Caco-2 (cell line): ENCODE measurements at regions not wholly inside any gene's neighbourhood (a gene's known extent, or its start where the extent isn't known, plus 50 kb on each side); places are given as distances from the start of the nearest gene placed in this dataset.

ENCODE experiments used
- BruUV-seq: library from RNA; stranded (reverse); fragments of 400-500 nt; replicated peaks from 2 replicates; lab custom pipeline; 2021; lab: Mats Ljungman, UMichigan
- CTCF ChIA-PET: fragments of 300-600 bp; sonication (Branson Sonifier 250); formaldehyde crosslinking; loops from one replicate; lab custom pipeline; 2022; ENCODE audit warnings: antibody characterized with exemption; lab: Charles Lee
- POLR2A ChIA-PET: fragments of 300-600 bp; sonication (Branson Sonifier 250); formaldehyde crosslinking; loops from one replicate; lab custom pipeline; 2022; ENCODE audit warnings: antibody characterized with exemption; lab: Charles Lee
- DNase-seq, 2 experiments: peaks; one replicate each; pipeline versions ENCODE4 v3.0.0 to v3.0.0-alpha.2; 2020 to 2022
- H3K27me3 ChIP-seq: replicated peaks from 2 replicates; pipeline ENCODE4 v1.6.0; 2011; ENCODE audit warnings: low read length; ENCODE audit not compliant: control insufficient read depth, insufficient read depth
- H3K36me3 ChIP-seq: 2 replicates; pipeline ENCODE4 v1.5.1; 2011; ENCODE audit warnings: low read length; ENCODE audit not compliant: control insufficient read depth, insufficient read depth
- H3K4me1 ChIP-seq: fragments of 250-450 bp; sonication (Bioruptor Pico); 2 replicates; pipeline ENCODE4 v1.5.1; 2020; ENCODE audit warnings: mild to moderate bottlenecking
- H3K4me3 ChIP-seq: 2 replicates; pipeline ENCODE4 v1.5.1; 2011; ENCODE audit warnings: low read depth, mild to moderate bottlenecking, control low read depth, low read length
- H3K9me3 ChIP-seq: fragments of 250-450 bp; sonication (Bioruptor Pico); 2 replicates; pipeline ENCODE4 v1.5.1; 2020; ENCODE audit warnings: mild to moderate bottlenecking, moderate library complexity
- H3K27ac Mint-ChIP-seq: one replicate; pipeline ENCODE4 v1.8.0; 2022; ENCODE audit warnings: mixed read lengths; ENCODE audit not compliant: unreplicated experiment
- H3K27me3 Mint-ChIP-seq: one replicate; pipeline ENCODE4 v1.8.0; 2022; ENCODE audit warnings: mixed read lengths; ENCODE audit not compliant: insufficient read depth, unreplicated experiment
- H3K36me3 Mint-ChIP-seq: one replicate; pipeline ENCODE4 v1.8.0; 2022; ENCODE audit warnings: mild to moderate bottlenecking, mixed read lengths; ENCODE audit not compliant: insufficient read depth, unreplicated experiment
- H3K4me1 Mint-ChIP-seq: one replicate; pipeline ENCODE4 v1.8.0; 2022; ENCODE audit warnings: low read depth, mixed read lengths; ENCODE audit not compliant: unreplicated experiment
- H3K4me3 Mint-ChIP-seq: one replicate; pipeline ENCODE4 v1.8.0; 2022; ENCODE audit warnings: mild to moderate bottlenecking, moderate library complexity, mixed read lengths; ENCODE audit not compliant: unreplicated experiment
- H3K9me3 Mint-ChIP-seq: one replicate; pipeline ENCODE4 v1.8.0; 2022; ENCODE audit warnings: mixed read lengths; ENCODE audit not compliant: unreplicated experiment
- CTCF ChIP-seq, 2 experiments: fragments of 200-600 bp in 1 of 2; IDR thresholded peaks; 1 replicate in 1 of 2; 2 replicates in 1 of 2; pipeline versions ENCODE4 v1.5.1 to v1.8.0; 2011 to 2022; ENCODE audit warnings: antibody characterized with exemption in 1 of 2, control low read depth in 1 of 2, inconsistent platforms in 1 of 2, low read depth in 1 of 2, low read length in 1 of 2, mild to moderate bottlenecking in 1 of 2, moderate library complexity in 1 of 2; ENCODE audit not compliant: insufficient read depth in 1 of 2, severe bottlenecking in 1 of 2, unreplicated experiment in 1 of 2
- intact Hi-C: fragments of 100-400 bp; cut with micrococcal nuclease; formaldehyde crosslinking; loops from one replicate; pipeline ENCODE4 v1.10.0; 2022; ENCODE audit not compliant: unreplicated experiment

GRCh38 chr21:35849144-35849543 lies 211.2 kb downstream of the SETD4 start:
- no peak for TF ChIP-seq CTCF (IDR thresholded peaks at IDR 0.05; ENCODE audit: insufficient read depth in 1 of 2, low read depth in 1 of 2, low read length in 1 of 2, severe bottlenecking in 1 of 2, unreplicated experiment in 1 of 2)
- no peaks in the 10 kb centered on the region for H3K36me3 ChIP-seq
- H3K27ac Mint-ChIP-seq = no peak overlapping the region
- no peak overlapping the region for H3K4me3 ChIP-seq
- H3K27me3 ChIP-seq = no peaks in the 10 kb centered on the region
- H3K9me3 ChIP-seq = no peaks in the 10 kb centered on the region
- no peaks in the 10 kb centered on the region for H3K9me3 Mint-ChIP-seq
- intact Hi-C loops = loop anchor here (10.0 kb wide), 1 partner anchor 444 kb away; no protein-coding TSS in a partner anchor
- H3K27me3 Mint-ChIP-seq = peaks cover 6% of the 10 kb centered on the region
- no peaks in the 10 kb centered on the region for H3K36me3 Mint-ChIP-seq
- H3K4me1 Mint-ChIP-seq = no peaks in the 10 kb centered on the region
- no TSS peak for BruUV-seq
- DNase-seq = no peak
- no peaks in the 10 kb centered on the region for H3K4me1 ChIP-seq
- CTCF ChIA-PET = interaction anchor here (1.3 kb wide), 1 partner anchor 9 kb away, joined by 3 read pairs; no protein-coding TSS in a partner anchor
- POLR2A ChIA-PET = no interaction called here
- H3K4me3 Mint-ChIP-seq = no peak overlapping the region

- no peak for DNase-seq
- intact Hi-C loops = loop anchor here (10.0 kb wide), 1 partner anchor 439 kb away; no protein-coding TSS in a partner anchor
- H3K4me1 Mint-ChIP-seq = no peaks in the 10 kb centered on the region
- no peak overlapping the region for H3K4me3 ChIP-seq
- no peak overlapping the region for H3K27ac Mint-ChIP-seq
- no peaks in the 10 kb centered on the region for H3K4me1 ChIP-seq
- no peak overlapping the region for H3K4me3 Mint-ChIP-seq
- no peaks in the 10 kb centered on the region for H3K27me3 ChIP-seq
- no peaks in the 10 kb centered on the region for H3K36me3 Mint-ChIP-seq
- BruUV-seq = no TSS peak
- no peaks in the 10 kb centered on the region for H3K9me3 ChIP-seq
- no peak for TF ChIP-seq CTCF (IDR thresholded peaks at IDR 0.05; ENCODE audit: insufficient read depth in 1 of 2, low read depth in 1 of 2, low read length in 1 of 2, severe bottlenecking in 1 of 2, unreplicated experiment in 1 of 2)
- CTCF ChIA-PET = no interaction called here
- H3K9me3 Mint-ChIP-seq = no peaks in the 10 kb centered on the region
- POLR2A ChIA-PET = no interaction called here
- H3K36me3 ChIP-seq = no peaks in the 10 kb centered on the region
- H3K27me3 Mint-ChIP-seq = no peaks in the 10 kb centered on the region
These were observed 216.2 kb downstream of the SETD4 start for GRCh38 chr21:35843911-35844667.

DNA sequence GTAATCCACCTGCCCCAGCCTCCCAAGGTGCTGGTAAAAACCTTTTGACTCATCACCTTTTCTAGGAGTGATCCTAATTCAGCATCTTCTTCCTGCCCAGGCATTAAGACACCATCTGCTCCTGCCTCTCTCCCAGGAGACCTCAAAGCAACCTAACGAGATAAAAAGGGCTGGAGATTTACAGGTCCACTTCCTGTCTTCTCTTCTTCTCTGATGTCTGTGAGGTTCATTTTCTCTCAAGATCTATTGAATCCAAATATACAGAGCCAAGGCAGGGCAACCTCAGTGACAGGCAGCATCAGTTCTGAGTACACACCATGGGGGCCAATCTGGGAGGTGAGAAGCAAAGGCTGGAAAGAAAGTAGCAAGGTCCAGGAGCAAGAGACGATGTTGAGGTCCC lies 219.4 kb downstream of the SETD4 start:
- H3K4me1 Mint-ChIP-seq = no peaks in the 10 kb centered on the region
- no TSS peak for BruUV-seq
- Histone ChIP-seq H3K4me1 (0 out of 2 replicates have a peak, but pooled peaks cover 4% of the 10 kb centered on the region), H3K36me3 (no peaks in the 10 kb centered on the region), H3K4me3 (no peak overlapping the region), H3K9me3 (no peaks in the 10 kb centered on the region), H3K27me3 (no peaks in the 10 kb centered on the region)
- CTCF ChIA-PET = interaction anchor here (1.6 kb wide), 1 partner anchor 144 kb away, joined by 7 read pairs; no protein-coding TSS in a partner anchor
- H3K36me3 Mint-ChIP-seq = no peaks in the 10 kb centered on the region
- H3K27me3 Mint-ChIP-seq = no peaks in the 10 kb centered on the region
- no peak overlapping the region for H3K4me3 Mint-ChIP-seq
- TF ChIP-seq CTCF (IDR thresholded peaks at IDR 0.05; ENCODE audit: insufficient read depth in 1 of 2, low read depth in 1 of 2, low read length in 1 of 2, severe bottlenecking in 1 of 2, unreplicated experiment in 1 of 2) = no peak
- DNase-seq = no peak
- intact Hi-C loops = loop anchor here (2.0 to 10.0 kb wide), 2 partner anchors 436 to 1096 kb away; no protein-coding TSS in a partner anchor
- POLR2A ChIA-PET = no interaction called here
- H3K27ac Mint-ChIP-seq = no peak overlapping the region
- no peaks in the 10 kb centered on the region for H3K9me3 Mint-ChIP-seq
